SK-N-SH treated with all-trans-retinoic acid at 6 μM for 48 hours (cell line): ENCODE measurements at regions not wholly inside any gene's neighbourhood (a gene's known extent, or its start where the extent isn't known, plus 50 kb on each side); places are given as distances from the start of the nearest gene placed in this dataset.

Experiments
- ATAC-seq: fragments of 200-7000 bp; cut with Tn5 transposase; 3 replicates; pipeline ENCODE4 v1.9.1; 2020; ENCODE audit warnings: mild to moderate bottlenecking, moderate library complexity
- ARNTL ChIP-seq: fragments of 450-650 bp; formaldehyde crosslinking; IDR thresholded peaks from 2 replicates; pipeline ENCODE4 v1.5.0; 2020; ENCODE audit warnings: low read depth, mild to moderate bottlenecking, moderate library complexity, borderline replicate concordance
- BACH2 ChIP-seq: fragments of 250-450 bp; sonication (Bioruptor Pico); IDR thresholded peaks from 2 replicates; pipeline ENCODE4 v1.9.0; 2021; ENCODE audit warnings: mild to moderate bottlenecking, borderline replicate concordance
- ESRRG ChIP-seq: fragments of 250-450 bp; sonication (Bioruptor Pico); IDR thresholded peaks from 2 replicates; pipeline ENCODE4 v1.6.1; 2021; ENCODE audit warnings: mild to moderate bottlenecking
- GLIS3 ChIP-seq: fragments of 250-450 bp; sonication (Bioruptor Pico); IDR thresholded peaks from 2 replicates; pipeline ENCODE4 v1.5.0; 2020; ENCODE audit warnings: mild to moderate bottlenecking, moderate library complexity
- ISL1 ChIP-seq: fragments of 250-450 bp; sonication (Bioruptor Pico); IDR thresholded peaks from 2 replicates; pipeline ENCODE4 v2.1.2; 2022; ENCODE audit warnings: mild to moderate bottlenecking, moderate library complexity
- OSR1 ChIP-seq: fragments of 250-450 bp; sonication (Bioruptor Pico); IDR thresholded peaks from 2 replicates; pipeline ENCODE4 v1.8.0; 2022; ENCODE audit warnings: moderate library complexity, mild to moderate bottlenecking, inconsistent platforms
- PPARA ChIP-seq: fragments of 250-450 bp; sonication (Bioruptor Pico); IDR thresholded peaks from 2 replicates; pipeline ENCODE4 v1.5.0; 2020; ENCODE audit warnings: mild to moderate bottlenecking, borderline replicate concordance
- RARB ChIP-seq: fragments of 250-450 bp; sonication (Bioruptor Pico); IDR thresholded peaks from 2 replicates; pipeline ENCODE4 v1.8.0; 2021; ENCODE audit warnings: mild to moderate bottlenecking, moderate library complexity
- SNAI2 ChIP-seq: fragments of 250-450 bp; sonication (Bioruptor Pico); IDR thresholded peaks from 2 replicates; pipeline ENCODE4 v1.5.0; 2020; ENCODE audit warnings: mild to moderate bottlenecking, moderate library complexity
- TCF4 ChIP-seq: fragments of 250-450 bp; sonication (Bioruptor Pico); IDR thresholded peaks from 2 replicates; pipeline ENCODE4 v1.8.0; 2021; ENCODE audit warnings: mild to moderate bottlenecking, moderate library complexity, borderline replicate concordance
- TOX ChIP-seq: fragments of 250-450 bp; sonication (Bioruptor Pico); IDR thresholded peaks from 2 replicates; pipeline ENCODE4 v1.8.0; 2021; ENCODE audit warnings: mild to moderate bottlenecking, moderate library complexity, borderline replicate concordance
- ZC3H10 ChIP-seq: fragments of 250-450 bp; sonication (Bioruptor Pico); IDR thresholded peaks from 2 replicates; pipeline ENCODE4 v1.5.1; 2021; ENCODE audit warnings: mild to moderate bottlenecking, moderate library complexity
- ZFP3 ChIP-seq: fragments of 250-450 bp; sonication (Bioruptor Pico); IDR thresholded peaks from 2 replicates; pipeline ENCODE4 v1.5.0; 2020; ENCODE audit warnings: mild to moderate bottlenecking, moderate library complexity
- ZFP30 ChIP-seq: fragments of 450-650 bp; formaldehyde crosslinking; IDR thresholded peaks from 2 replicates; pipeline ENCODE4 v1.5.0; 2022; ENCODE audit warnings: mild to moderate bottlenecking, moderate library complexity
- ZNF70 ChIP-seq: fragments of 450-650 bp; formaldehyde crosslinking; IDR thresholded peaks from 2 replicates; pipeline ENCODE4 v1.5.0; 2020; ENCODE audit warnings: mild to moderate bottlenecking, moderate library complexity
- ZNF8 ChIP-seq: fragments of 450-650 bp; formaldehyde crosslinking; IDR thresholded peaks from 2 replicates; pipeline ENCODE4 v1.5.0; 2020; ENCODE audit warnings: mild to moderate bottlenecking, moderate library complexity
- TF ChIP-seq, protein P1 (sequence below): fragments of 250-450 bp; sonication (Bioruptor Pico); IDR thresholded peaks from 2 replicates; pipeline ENCODE4 v1.5.0; 2020; ENCODE audit warnings: mild to moderate bottlenecking, moderate library complexity
- TF ChIP-seq, protein P2 (sequence below): fragments of 250-450 bp; sonication (Bioruptor Pico); IDR thresholded peaks from 2 replicates; pipeline ENCODE4 v1.8.0; 2021; ENCODE audit warnings: low read depth, mild to moderate bottlenecking, moderate library complexity, borderline replicate concordance
- TF ChIP-seq, protein P3 (sequence below): fragments of 250-450 bp; sonication (Bioruptor Pico); IDR thresholded peaks from 2 replicates; pipeline ENCODE4 v1.8.0; 2020; ENCODE audit warnings: mild to moderate bottlenecking, moderate library complexity, borderline replicate concordance
- TF ChIP-seq, protein P4 (sequence below): fragments of 250-450 bp; sonication (Bioruptor Pico); IDR thresholded peaks from 2 replicates; pipeline ENCODE4 v1.5.1; 2020; ENCODE audit warnings: low read depth, mild to moderate bottlenecking, moderate library complexity

DNA sequence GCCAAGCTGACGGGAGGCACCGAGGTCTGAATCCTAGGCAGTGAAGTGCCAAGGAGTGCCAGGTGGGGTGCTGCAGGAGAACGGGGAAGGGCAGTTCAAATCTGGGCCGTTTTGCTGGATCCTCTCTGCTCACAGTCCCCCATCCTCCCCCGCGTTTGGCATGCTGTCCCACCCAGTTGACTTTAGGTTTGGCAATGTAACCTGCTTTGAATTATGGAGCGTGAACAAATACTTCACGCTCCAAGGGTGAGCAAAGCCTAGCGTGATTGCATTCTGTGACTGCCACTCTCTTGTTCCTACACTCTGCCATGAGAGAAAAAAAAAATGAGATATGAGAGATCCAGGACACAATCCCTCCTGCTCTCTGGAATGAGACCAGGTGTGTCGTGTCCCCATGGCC lies 381.9 kb downstream of the ZNF516 start (continued):
- TF ChIP-seq, protein P1, sequence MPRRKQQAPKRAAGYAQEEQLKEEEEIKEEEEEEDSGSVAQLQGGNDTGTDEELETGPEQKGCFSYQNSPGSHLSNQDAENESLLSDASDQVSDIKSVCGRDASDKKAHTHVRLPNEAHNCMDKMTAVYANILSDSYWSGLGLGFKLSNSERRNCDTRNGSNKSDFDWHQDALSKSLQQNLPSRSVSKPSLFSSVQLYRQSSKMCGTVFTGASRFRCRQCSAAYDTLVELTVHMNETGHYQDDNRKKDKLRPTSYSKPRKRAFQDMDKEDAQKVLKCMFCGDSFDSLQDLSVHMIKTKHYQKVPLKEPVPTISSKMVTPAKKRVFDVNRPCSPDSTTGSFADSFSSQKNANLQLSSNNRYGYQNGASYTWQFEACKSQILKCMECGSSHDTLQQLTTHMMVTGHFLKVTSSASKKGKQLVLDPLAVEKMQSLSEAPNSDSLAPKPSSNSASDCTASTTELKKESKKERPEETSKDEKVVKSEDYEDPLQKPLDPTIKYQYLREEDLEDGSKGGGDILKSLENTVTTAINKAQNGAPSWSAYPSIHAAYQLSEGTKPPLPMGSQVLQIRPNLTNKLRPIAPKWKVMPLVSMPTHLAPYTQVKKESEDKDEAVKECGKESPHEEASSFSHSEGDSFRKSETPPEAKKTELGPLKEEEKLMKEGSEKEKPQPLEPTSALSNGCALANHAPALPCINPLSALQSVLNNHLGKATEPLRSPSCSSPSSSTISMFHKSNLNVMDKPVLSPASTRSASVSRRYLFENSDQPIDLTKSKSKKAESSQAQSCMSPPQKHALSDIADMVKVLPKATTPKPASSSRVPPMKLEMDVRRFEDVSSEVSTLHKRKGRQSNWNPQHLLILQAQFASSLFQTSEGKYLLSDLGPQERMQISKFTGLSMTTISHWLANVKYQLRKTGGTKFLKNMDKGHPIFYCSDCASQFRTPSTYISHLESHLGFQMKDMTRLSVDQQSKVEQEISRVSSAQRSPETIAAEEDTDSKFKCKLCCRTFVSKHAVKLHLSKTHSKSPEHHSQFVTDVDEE (CRISPR knock-in tag) = no peak
- TF ChIP-seq OSR1 (CRISPR knock-in tag) = no peak
- no peak for TF ChIP-seq ISL1 (CRISPR knock-in tag)
- no peak for TF ChIP-seq ZNF70 (CRISPR knock-in tag)
- TF ChIP-seq, all 23 proteins: peak for 0

DNA sequence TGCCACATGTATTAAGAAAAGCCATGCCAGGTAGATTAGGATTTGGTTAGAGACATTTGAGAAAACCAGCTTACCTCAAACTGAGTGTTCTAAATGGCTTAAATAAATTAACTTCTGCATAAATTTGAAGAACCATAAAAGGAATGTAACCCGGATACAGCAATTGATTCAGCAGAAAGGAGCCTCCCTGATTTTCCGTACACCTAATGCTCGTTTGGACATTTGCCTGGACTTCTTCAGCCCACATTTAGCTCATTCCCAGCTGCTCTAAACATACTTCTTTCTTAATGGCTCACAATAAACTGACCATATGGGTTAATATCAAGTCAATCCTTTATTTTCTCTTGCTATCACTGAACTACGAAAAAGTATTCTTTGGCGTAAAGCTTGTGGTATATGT lies 392.4 kb downstream of the ZNF516 start:
- TF ChIP-seq ZNF8 (no peak), ZFP30 (CRISPR knock-in tag) (no peak), ZC3H10 (no peak), PPARA (no peak), ESRRG (no peak)
- TF ChIP-seq, all 23 proteins: peak for 0
- ATAC-seq = no peak

DNA sequence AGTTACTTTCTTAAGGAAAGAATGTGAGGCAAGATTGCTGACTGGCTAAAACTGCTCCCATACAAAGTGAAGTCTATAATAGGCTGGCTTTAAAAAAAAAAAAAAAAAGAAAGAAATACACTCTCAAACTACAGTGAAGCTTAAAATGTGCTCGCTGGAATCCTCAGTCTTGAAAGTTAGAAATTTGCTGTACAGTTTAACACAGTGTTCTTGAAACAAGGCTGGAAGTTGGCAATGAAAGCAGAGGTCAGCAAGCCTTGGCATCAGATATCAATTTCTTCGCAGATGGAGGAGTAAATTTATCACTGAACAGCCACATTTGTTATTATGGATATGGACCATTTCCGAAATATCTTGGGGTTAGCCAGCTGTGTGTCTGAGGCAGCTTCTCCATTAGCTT lies 392.9 kb downstream of the ZNF516 start:
- TF ChIP-seq SNAI2 (CRISPR knock-in tag) = no peak
- no peak for TF ChIP-seq PPARA
- TF ChIP-seq TCF4 (CRISPR knock-in tag) = no peak
- no peak for TF ChIP-seq ZNF70 (CRISPR knock-in tag)
- TF ChIP-seq, protein P2, sequence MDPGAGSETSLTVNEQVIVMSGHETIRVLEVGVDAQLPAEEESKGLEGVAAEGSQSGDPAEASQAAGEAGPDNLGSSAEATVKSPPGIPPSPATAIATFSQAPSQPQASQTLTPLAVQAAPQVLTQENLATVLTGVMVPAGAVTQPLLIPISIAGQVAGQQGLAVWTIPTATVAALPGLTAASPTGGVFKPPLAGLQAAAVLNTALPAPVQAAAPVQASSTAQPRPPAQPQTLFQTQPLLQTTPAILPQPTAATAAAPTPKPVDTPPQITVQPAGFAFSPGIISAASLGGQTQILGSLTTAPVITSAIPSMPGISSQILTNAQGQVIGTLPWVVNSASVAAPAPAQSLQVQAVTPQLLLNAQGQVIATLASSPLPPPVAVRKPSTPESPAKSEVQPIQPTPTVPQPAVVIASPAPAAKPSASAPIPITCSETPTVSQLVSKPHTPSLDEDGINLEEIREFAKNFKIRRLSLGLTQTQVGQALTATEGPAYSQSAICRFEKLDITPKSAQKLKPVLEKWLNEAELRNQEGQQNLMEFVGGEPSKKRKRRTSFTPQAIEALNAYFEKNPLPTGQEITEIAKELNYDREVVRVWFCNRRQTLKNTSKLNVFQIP (CRISPR knock-in tag) = no peak
- no peak for TF ChIP-seq ZFP30 (CRISPR knock-in tag)
- TF ChIP-seq OSR1 (CRISPR knock-in tag) = no peak
- no peak for TF ChIP-seq TOX (CRISPR knock-in tag)
- no peak for TF ChIP-seq BACH2 (CRISPR knock-in tag)
- TF ChIP-seq ARNTL = no peak
- TF ChIP-seq, protein P3, sequence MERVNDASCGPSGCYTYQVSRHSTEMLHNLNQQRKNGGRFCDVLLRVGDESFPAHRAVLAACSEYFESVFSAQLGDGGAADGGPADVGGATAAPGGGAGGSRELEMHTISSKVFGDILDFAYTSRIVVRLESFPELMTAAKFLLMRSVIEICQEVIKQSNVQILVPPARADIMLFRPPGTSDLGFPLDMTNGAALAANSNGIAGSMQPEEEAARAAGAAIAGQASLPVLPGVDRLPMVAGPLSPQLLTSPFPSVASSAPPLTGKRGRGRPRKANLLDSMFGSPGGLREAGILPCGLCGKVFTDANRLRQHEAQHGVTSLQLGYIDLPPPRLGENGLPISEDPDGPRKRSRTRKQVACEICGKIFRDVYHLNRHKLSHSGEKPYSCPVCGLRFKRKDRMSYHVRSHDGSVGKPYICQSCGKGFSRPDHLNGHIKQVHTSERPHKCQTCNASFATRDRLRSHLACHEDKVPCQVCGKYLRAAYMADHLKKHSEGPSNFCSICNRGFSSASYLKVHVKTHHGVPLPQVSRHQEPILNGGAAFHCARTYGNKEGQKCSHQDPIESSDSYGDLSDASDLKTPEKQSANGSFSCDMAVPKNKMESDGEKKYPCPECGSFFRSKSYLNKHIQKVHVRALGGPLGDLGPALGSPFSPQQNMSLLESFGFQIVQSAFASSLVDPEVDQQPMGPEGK (CRISPR knock-in tag) = no peak
- no peak for TF ChIP-seq ZFP3 (CRISPR knock-in tag)
- TF ChIP-seq, protein P1 (CRISPR knock-in tag) = no peak
- TF ChIP-seq, protein P4, sequence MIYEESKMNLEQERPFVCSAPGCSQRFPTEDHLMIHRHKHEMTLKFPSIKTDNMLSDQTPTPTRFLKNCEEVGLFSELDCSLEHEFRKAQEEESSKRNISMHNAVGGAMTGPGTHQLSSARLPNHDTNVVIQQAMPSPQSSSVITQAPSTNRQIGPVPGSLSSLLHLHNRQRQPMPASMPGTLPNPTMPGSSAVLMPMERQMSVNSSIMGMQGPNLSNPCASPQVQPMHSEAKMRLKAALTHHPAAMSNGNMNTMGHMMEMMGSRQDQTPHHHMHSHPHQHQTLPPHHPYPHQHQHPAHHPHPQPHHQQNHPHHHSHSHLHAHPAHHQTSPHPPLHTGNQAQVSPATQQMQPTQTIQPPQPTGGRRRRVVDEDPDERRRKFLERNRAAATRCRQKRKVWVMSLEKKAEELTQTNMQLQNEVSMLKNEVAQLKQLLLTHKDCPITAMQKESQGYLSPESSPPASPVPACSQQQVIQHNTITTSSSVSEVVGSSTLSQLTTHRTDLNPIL (CRISPR knock-in tag) = no peak
- TF ChIP-seq RARB (CRISPR knock-in tag) = no peak
- no peak for TF ChIP-seq ZNF8
- no peak for TF ChIP-seq GLIS3 (CRISPR knock-in tag)
- no peak for ATAC-seq
